ENCODE measurements at regions not wholly inside any gene's neighbourhood (a gene's known extent, or its start where the extent isn't known, plus 50 kb on each side); places are given as distances from the start of the nearest gene placed in this dataset.

- TF ChIP-seq CTCF (IDR thresholded peaks at IDR 0.05; ENCODE audit: low read length) (no peak), EZH2 (optimal IDR thresholded peaks at IDR 0.05; ENCODE audit: low read depth, low read length) (no peak), EZH2phosphoT487 (IDR thresholded peaks at IDR 0.05; ENCODE audit: low read length) (no peak)
These were observed 294.4 kb upstream of the N4BP1 start for GRCh38 chr16:48904333-48904732.
